Brain pericyte (primary cell): ENCODE measurements at regions not wholly inside any gene's neighbourhood (a gene's known extent, or its start where the extent isn't known, plus 50 kb on each side); places are given as distances from the start of the nearest gene placed in this dataset.

Experiments used
- DNase-seq: peaks from one replicate; pipeline ENCODE4 v3.0.0-alpha.2; 2012; ENCODE audit warnings: low read depth, low spot score

DNA sequence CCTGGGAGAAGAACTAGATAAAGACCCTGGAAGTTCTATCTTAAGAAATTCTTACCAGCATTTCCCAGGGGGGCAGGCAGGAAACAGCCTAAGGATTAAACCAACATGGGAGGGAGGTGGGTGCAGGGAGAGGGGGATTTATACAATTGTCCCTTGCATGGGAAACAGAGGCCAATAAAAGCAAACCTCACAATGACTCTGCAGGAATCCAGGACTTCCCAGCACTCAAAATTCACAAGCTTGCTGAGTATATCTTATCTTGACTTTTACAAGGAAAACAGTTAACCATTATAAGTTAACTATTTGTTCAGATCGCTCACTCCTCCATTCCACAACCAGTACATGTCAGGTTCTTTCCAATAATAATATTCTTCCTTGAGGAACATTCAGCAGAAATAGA, 241.3 kb downstream of the MREG start:
- DNase-seq, result peak; percentile 84

DNA sequence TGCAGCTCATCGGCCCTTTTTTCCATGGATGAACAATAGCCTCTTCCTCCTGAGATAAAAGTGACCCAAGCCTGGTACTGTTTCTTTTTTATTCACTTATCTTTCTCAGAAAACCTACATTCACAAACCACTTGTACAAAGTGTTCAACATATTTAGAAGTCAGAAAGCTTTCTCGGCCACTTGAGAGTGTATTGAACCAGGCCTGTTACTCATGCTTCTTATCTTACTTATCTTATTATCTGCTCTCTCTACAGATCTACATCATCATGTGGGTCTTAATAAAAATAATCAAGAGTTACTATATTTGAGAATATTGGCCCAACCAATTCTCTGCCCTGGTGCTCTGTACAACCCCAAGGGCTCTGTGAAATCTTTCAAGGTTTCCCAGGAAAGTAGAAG, 242.1 kb downstream of the MREG start:
- DNase-seq, result no peak

DNA sequence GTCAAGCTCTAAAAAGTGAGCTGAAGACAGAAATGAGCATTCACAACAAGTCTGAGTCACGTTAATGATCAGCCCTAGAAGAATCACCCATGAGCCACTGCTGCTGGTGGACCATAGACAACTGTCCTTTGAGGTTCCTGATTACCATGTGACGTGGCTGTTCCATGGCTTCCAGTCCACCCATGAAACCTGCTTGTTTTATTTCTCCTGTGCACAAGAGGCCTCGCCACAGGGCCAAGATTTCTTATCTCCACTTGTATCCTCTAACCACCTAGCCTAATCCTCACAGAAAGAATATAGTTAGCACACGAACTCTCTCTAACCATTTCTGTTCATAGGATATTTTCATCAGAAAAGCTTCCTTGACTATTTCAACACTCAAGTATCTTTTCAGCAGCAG, 242.7 kb downstream of the MREG start:
- DNase-seq, result no peak

DNA sequence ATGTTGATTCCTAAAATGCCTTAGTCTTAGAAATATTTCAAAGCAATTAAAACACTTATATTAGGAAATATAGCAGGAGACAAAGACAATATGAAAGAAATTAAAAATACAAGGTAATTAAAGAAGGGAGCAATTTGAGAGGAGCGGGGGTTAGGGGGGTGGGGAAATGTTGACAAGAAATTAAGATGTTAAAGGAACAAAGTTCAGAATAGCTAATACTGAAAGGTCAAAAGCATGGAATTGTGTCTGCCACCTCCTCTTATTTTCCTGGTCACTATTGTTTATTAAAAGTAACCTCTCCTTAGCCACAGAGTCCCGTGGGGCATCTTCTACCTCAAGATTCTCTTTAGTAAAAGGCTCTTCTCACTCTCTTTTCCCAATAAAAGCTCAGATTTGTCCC, 244.1 kb downstream of the MREG start:
- no peak for DNase-seq

DNA sequence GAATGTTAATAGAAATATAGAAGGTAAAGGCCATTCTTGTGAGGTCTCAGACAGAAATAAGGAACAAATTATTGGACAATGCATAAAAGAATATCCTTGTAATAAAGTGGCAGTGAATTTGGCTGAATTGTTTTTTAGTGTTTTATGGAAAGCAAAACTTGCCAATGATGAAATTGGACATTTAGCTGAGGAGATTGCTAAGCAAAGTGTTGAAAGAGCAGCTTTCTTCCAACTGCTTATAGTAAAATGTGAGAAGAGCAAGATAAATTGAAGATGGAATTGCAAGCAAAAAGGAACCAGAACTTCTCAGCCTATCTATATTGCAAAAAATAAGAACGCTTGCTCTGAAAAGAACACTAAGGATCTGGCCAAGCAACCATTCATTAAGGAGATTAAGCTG, 245.7 kb downstream of the MREG start:
- no peak for DNase-seq

DNA sequence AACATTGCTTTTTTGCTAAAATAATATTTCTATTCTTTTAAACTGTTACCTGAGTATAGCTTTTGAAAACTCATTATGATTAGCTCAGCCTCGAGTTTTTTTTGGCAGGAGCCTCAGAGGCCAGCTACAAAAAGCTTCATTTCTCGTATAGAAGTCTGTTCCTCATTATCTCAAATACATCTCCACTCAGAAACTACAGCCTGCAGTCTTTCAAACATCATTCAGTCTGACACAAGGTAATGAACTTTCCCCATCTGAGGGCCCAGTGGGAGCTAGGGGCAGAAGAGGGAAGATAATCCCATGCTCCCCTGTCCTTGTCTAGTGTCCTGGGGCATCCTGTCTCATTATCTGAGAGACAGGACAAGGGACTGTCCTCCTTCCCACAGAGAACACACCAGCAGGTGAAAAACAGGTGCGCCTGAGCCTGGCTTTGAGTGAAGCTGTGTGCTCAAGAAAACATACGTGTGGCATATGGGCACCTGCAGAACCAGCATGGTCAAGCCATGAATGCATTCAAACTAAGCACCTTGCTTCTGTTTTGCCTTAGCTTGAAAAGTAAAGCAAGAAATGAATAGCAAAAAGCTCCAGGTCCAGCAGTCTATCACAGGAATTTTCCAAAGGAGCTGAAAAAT, 247.5 kb downstream of the MREG start:
- DNase-seq, result no peak

DNA sequence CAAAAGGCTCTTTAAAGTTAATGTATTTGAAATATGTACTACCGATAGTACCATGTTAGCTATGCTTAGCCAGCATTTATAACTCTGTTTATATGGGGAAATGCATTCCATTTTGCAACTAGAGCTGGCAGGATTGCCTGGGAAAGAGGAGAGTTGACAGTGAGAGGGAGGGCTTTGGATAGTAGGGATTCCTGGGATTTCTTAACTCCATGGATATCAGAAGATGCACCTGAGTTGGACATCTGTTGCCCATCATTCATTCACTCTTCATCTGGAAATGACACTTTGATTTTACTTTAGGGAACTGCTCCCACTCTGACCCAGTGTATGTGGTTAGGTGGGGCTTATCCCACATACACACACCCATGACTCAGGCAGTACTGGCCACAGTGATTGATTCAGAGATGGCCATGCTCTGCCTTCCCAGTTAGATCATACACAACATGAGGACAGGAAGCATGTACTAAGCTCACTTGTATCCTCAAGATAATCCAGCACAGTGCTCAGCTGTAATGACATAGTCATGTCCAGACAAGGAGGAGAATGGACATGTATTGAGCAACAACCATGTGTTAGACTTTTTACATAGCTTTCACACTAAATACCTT, 248.8 kb downstream of the MREG start:
- DNase-seq, result no peak

DNA sequence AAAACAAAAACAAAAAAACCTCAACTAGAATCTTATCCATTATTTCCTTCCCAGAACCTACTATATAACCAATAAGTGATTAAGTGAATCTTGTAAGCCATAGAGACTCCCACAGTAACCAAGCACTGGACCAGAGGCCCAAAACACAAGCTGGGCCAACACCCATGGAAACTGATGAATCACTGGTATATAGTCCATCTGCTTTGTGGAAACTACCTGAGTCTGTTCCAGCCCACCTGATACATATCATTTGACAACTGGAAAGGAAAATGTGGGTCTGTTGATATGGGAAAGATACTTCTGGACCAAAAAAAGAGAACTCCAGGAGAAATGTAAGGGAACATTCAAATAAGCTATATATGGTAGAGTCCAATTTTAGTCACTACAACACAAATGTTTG, 252.8 kb downstream of the MREG start:
- DNase-seq, result no peak

DNA sequence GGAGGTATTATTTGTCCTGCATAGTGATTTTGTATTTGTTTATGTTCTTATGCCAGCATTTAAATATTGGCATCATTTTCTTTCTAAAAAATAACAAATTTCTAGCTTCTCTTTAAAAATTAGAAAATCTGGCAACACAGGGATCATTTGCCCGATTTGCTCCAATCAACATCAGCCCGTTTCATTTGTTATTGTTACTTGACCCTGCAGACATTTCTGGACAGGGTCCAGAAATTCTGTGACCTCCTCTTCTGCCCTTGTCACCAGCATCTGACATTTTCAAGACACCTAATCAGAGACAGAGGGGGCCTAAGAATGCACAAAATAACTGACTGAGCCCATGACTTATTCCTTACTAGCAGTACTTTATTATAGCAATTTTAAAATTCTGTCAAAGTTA, 253.3 kb downstream of the MREG start:
- DNase-seq, result no peak

DNA sequence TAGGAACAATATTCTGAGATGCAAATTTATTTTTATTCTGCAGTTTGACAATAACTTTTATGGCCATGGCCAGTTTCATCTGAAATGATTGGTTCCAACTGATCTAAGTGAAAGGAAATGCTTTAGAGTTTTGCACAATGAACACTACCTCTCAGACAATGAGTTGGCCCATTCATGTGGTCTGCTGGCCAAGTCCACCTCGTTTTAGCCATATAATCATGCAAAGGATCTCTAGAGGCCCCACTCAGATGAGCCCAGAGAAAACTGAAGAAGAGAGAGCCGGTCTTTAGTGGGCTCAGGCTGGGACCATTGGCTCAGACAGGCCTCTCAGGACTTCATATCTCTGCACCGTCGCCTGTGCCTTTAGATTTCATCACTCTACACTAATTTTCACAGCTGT, 254.7 kb downstream of the MREG start:
- no peak for DNase-seq

DNA sequence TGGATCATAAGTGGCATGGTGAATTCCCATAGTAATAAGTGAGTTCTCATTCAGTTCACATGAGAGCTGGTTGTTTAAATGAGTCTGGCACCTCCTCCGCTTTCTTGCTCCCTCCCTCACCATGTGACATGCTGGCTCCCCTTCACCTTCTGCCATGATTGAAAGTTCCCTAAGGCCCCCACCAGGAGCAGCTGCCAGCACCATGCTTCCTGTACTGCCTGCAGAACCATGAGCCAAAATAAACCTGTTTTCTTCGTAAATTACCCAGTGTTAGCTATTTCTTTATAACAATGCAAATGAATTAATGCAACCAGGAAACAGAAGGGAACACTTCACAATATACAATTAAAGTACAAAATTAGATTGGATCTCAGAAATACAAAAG, 257.0 kb downstream of the MREG start:
- no peak for DNase-seq

DNA sequence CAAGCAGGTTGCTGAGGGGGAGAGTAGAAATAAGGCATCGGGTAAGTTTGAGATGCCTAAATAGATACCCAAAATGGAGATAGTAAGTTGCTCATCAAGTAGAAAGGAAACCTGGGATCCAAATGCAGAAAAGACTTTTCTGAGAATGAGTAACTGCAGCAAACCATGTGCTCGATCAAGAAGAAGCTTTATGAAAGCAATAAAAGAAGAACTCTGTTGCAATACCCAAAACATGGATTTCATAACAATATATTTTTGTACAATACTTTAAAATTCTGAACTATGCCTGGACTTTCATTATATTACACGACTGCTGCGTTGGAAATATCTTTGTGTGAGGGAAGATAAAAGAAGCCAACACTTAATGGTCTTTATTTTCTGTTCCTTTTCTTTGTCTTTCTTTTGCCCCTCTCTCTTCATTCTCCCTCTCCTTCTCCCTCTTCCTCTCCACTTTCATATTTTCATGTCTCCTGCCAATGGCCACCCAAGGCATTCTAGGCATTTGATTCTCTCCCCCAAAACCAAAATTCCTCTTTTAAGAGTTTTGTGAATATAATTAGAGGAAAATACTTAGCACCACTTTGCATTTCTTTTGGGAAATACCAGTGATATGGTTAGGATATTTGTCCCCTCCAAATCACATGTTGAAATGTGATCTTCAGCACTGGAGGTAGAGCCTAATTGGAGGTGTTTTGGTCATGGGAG, 257.6 kb downstream of the MREG start:
- no peak for DNase-seq

DNA sequence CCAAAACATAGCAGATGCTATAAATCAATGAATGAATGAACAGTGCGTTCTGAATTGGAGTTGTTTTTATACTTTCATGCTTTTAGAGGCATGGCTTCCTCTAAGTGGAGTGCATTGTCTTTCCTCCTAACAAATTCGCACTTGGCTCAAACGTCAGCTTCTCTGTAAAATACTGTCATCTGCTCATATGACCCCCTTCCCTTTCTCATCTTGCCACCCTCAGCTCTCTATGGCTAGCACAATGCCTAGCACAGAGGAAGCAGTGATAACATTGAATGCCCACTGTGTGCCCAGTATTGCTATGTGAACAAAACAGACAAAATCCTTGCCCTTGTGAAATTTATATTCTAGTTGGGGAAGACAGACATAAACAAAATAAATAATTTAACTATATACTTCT, 258.8 kb downstream of the MREG start:
- DNase-seq, result no peak

DNA sequence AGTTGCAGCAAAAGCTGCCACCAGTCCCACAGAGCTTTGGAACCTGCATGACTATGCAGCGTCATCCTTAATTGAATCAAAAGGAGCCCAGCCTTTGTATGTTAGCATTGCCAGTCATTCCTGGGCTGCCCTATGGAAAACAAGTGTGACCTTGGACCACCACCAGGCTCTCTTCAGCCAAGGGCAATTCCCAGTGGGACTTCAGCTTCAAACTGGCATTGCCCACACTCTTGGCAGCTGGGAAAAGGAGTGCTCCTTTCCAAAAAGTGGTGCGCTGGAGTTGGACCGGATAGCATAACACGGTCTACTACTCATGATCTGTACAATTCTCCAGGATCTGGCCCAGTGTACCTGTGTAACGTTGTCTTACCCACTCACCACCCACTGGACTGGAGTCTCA, 259.5 kb downstream of the MREG start:
- no peak for DNase-seq

DNA sequence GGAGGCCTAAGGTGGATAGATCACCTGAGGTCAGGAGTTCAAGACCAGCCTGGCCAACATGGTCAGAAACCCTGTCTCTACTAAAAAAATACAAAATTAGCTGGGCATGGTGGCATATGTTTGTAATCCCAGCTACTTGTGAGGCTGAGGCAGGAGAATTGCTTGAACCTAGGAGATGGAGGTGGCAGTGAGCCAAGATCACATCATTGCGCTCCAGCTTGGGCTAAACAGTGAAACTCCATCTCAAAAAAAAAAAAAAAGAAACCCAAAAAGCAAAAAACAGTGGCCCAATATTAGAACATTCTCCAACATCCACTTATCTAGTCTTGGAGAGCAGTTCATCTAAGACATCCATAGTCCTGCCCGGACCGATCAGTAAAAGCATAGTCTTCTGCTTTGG, 260.4 kb downstream of the MREG start:
- no peak for DNase-seq

DNA sequence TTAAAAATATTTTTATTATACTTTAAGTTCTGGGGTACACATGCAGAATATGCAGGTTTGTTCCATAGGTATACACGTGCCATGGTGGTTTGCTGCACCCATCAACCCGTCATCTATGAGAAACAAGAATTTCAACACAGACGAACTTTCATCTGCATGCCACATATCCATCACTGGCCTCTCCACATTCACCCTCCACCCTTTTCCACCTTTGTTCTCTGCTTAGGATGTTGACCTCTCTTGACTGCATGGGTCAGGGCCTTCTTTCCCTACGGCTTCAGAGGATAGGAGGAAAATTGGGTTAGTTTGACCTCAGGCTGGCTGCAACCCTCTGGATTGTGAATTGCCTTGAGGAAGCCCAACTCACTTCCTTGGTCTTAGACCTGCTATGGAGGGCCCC, 260.9 kb downstream of the MREG start:
- no peak for DNase-seq

DNA sequence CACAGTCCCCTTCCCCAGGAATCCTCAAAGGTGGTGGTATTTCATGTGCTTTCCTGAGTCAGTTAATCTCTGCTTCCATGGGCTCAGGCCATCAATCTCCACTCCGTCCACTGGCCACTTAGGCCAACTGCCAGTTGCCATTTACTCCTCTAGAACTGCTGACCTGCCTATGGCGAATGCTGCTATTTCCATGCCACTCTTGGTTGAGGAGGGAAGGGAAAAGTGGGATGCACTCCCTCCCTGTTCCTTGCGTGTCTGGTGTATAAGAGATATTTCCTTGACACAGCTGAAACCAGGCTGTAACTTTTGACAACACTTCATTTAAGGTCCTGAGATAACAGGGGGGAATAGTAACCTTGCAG, 261.5 kb downstream of the MREG start:
- no peak for DNase-seq

DNA sequence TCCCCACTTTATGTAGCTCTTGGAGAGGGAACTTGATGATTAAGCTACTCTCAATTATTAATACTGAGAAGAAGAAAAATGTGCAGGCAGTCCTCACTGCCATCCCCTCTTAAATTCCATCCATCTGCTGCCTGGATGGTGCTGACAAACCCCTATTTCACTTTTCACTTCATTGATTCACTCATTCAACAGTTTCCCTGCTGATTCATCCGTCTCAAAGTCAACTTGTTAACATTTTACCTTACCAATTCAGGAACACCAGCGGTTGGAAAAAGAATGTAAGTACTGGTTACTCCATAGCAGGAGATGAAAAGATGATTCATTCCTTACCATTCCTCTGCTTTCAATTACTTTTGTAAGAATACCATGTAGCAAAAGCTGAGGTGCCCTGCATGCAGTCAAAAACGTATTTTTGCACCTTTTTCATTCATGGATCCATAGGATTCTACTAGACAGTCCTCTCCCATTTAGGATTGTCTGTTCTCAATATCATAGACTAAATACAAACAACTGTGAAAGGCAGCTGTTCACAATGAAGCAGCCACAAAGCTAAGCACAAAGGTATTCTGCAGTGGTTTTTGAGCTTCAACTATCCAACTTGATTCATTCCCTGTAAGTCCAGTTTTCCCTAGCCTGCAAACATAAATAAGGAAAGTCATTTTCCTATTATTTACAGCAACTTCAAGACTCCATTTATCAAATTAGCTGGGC, 262.0 kb downstream of the MREG start:
- no peak for DNase-seq

DNA sequence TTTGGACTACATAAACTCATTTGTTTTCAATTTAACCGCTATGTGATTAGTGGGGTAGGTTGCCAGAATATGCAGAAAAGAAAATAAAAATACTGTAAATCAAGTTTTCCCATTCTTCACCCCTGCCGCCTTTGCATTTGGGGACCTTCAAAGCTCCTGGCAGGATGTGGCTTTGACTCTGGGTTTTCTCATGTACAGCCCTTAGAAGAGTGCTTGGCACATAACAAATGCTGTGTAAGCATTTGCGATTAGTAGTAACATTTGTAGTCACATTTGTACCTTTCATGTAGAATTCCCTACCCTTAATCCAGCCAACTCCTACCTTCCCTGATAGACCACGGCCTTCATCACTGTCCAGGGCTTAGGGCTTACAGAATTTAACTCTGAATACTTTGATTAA, 262.6 kb downstream of the MREG start:
- DNase-seq, result no peak

DNA sequence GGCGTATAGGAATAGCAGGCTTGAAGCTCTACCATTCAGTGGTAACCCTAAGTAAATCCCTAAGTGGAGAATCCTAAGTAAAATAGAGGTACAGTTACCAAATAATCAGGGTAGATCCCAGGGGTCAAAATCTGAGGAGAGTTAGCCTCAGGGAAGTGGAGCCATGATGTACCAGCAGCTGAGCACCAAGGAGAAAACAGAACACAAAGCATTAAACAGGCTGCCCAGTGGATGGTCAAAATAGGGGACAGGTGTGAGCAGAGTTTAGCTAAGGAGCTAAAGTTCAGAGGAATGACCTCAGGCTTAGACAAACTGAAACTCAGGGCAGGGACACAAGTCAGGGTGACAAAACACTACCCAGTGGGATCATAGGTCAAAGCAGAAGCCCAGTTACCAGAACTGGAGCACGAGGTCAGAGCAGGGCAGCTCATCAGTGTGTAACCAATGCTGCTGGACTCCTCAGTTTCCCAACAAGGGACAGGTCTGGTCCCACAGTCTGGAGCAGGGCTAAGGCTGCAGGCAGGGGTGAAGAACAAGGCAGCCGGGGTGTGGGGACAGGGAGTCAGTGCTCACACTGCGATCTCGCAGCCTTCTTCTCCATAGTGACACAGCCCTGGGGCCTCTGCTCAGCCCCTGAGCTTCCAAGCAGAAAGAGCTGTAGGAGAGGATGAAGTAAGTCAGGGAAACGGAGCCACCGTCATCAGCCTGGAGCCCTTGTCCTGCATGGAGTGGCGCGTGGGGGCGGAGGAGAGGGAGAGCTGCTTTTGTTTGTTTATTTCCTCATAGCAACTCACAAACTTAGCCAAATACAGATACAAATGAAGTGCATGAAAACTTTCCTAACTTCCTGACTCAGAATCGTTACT, 264.0 kb downstream of the MREG start:
- no peak for DNase-seq

DNA sequence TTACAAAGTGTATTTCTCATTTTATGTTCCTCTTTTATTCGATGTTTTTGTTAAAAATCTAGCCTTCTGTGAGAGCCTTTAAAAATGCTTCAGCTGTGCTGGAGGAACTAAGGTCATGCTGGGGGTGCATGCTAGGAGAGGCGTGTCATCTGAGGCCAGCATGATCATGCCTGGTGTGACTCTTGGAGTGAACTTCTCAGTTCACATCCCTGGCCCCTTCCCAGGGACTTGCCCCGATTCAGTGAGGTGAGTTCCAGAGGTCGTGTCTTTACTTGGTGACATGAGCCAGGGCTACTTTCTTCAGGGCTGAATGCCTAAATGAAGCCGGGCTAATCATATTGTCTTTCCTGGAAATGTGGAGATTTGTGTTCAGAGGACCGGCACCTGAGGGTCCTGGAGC, 264.9 kb downstream of the MREG start:
- DNase-seq, result no peak
